UCSD-AML1 (cell line): ENCODE measurements at regions not wholly inside any gene's neighbourhood (a gene's known extent, or its start where the extent isn't known, plus 50 kb on each side); places are given as distances from the start of the nearest gene placed in this dataset.

ENCODE experiments used
- DNase-seq: peaks from one replicate; lab custom pipeline; 2025; ENCODE audit not compliant: unreplicated experiment; lab: John Stamatoyannopoulos, UW

GRCh38 chr12:67370979-67371378 lies 101.8 kb downstream of the CAND1 start:
- DNase-seq = no peak

DNA sequence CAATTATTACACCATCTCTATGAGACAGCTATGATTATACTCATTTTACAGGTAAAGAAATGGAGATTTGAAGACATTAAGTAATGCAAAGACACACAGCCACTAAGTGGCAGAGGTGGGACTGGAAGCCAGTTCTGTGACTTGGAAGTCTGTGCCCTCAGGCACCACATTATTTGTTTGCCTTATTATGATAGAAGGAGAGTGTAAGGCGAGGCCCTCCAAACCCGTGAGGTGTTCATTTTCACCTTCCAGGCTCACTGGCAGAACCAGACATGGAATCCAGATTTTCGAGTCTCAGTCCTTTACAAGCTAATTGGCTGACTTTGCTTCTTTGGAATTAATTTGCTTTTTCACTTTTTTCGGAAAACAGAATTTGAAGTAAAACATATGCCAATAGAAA lies 107.9 kb downstream of the CAND1 start:
- DNase-seq = no peak

- DNase-seq = no peak
Measured at GRCh38 chr12:67377541-67377940, 108.4 kb downstream of the CAND1 start.

- no peak for DNase-seq
Measured at GRCh38 chr12:67382241-67382871, 113.2 kb downstream of the CAND1 start.

- DNase-seq = no peak
Measured at GRCh38 chr12:67386869-67387565, 117.9 kb downstream of the CAND1 start.

DNA sequence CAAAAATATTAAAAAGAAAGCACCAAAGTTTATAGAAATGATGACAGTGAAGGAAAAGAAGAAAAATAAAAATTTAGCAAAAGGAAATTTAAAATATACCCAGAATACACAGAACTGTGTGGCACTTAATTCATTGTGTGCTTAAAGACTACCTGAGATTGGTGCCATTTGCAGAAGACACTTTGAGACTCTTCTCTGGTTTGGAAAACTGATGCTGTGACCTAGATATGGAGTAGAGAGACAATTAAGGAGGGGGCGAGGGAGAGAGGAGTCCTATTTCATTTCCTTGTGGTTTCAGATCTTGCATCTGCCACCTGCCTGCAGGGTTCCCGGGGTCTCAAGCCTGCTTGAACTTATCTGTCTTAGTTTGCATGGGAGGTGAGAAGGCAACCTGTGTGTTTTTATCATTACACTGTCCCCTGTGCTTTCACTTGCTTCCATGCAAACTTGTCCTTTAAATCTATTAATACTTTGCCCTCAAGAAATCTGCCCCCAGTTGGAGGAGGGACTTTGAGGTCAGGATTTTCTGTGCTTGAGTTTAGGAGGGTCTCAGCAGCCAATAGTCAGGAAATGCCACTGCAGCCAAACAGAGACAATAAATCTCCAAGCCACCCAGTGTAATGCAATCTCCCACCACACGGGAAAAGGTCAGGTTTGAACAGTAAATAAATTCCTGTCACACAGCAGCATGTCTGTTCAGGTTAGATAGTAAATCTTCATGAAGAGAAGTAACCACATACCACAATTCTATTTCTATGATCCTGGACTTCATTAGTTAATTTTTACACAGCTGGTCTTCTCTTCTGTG lies 119.4 kb downstream of the CAND1 start:
- no peak for DNase-seq

DNA sequence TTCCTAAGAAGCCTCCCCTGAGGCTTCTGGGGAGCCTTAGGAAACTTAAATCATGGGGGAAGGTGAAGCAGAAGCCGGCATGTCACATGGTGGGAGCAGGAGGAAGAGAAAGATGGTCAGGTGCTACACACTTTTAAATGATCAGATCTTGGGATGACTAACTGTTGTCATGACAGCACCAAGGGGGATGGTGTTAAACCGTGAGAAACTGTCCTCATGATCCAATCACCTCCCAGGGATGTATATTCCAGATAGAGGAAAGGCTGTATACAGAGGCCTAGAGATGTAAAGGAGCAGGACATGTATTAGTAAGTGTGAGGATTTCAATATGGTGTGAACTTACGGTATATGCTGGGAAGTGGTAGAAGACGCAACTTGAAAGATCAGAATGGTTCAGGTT lies 121.1 kb downstream of the CAND1 start:
- DNase-seq = no peak

- no peak for DNase-seq
Measured at GRCh38 chr12:67391034-67391433, 121.9 kb downstream of the CAND1 start.

GRCh38 chr12:67391656-67392055 lies 122.5 kb downstream of the CAND1 start:
- no peak for DNase-seq

GRCh38 chr12:67394550-67394949 lies 125.4 kb downstream of the CAND1 start:
- DNase-seq = no peak

- DNase-seq = no peak
Measured at GRCh38 chr12:67400742-67401141, 131.6 kb downstream of the CAND1 start.

DNA sequence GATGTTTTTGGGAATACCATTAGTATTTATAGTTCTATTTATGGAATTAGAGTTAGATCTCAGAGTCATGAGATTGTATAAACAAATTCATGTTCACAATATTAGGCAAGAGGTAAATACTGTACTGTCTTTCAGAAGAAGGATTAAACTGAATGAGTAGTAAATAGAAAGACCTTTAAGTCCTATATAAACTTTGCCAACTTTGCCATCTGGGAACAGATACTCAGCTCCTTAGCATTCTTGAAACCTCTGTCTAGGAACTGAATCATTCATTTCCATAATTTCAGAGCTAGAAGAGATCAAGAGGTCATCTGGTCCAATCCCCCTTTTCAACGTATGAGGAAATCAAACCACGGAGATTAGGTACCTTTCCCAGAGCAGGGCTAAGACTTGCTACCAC lies 141.1 kb downstream of the CAND1 start:
- no peak for DNase-seq

DNA sequence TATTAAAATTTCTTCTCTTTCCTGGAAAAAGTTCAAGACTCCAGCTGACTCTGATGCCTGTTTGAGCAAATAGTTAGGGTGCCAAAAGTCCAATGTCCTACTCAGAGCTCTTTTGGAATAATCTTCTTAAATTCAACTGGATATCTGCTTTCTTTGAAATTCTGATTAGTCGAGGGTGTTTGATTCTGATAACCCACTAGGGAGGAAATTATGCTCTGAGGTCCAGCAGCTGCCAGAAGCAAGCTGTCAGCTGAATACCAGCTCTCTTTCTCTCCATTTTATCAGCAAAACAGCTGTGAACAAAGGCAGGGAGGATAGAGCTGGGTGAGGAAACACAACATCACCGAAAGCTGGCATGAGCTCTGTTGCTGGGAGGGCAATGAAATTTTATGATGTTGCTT lies 141.5 kb downstream of the CAND1 start:
- DNase-seq = no peak

GRCh38 chr12:67411562-67411961 lies 142.4 kb downstream of the CAND1 start:
- no peak for DNase-seq

DNA sequence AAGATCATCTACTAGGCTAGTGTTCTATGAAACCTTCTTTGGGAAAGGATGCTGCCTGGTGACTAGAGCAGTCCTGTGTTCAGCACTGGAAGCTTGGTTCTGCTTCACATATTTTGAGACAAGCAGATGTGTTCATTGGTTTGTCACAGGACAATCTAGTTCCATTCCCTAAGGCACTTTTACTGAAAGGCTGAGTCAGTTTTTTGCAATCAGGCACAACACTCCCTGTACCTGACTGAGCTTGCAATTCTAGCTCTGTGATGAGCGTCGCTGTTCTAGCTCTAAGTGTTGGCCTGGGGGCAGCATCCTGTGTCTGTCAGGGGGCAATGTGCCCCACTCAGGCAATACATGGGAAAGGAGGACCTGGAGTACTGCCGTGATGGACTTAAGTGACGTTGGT lies 144.4 kb downstream of the CAND1 start:
- DNase-seq = no peak

GRCh38 chr12:67414011-67414715 lies 145.0 kb downstream of the CAND1 start:
- no peak for DNase-seq

- no peak for DNase-seq
Measured at GRCh38 chr12:67415473-67415872, 146.3 kb downstream of the CAND1 start.

DNA sequence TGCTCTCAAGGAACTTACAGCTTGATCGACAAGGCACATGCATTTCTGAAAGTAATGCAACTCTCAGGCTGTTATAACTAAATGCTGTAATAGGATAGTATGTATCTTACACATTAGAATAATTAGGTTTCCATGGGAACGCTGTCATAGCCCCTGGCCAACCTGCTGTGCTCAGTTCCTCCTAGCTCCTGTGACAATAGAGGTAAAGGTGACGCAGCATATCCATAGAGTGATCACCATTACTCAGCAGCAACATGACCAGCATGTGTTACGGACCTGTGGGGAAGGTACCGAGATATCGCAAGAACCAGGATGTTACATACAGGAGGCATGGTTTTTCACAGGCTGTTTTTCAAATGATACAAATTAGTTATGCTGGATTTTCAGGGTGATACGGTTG lies 150.7 kb downstream of the CAND1 start:
- no peak for DNase-seq

DNA sequence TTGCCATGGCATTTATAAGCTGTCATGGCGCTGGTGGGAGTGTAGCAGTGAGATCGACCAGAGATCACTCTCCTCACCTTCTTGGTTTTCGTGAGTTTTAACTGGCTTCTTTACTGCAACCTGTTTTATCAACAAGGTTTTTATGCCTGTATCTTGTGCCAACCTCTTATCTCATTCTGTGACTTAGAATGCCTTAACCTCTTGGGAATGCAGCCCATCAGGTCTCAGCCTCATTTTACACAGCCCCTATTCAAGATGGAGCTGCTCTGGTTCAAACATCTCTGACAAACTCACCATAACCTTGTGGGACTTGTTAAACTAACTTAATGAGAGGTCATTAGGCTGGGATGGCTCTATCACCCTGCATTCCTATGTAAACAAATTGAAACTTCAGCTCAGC lies 151.3 kb downstream of the CAND1 start:
- no peak for DNase-seq

DNA sequence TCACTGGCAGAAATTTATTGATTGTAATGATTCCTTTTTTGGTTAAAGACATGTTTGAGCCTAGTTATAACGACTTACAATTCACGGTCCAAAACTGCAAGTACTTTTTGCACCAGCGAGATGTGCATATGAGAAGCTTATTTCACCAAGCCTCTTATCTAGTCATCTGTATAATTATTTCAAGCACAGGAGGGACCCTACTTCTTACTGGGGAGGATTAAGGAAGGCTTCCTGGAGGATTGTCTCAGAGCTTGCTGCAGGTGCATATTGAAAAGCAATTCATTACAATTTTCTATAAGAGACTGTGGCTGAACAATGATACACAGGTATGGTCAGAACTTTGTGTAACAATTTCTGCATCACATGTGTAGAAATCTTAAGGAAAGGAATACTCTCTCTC lies 152.9 kb downstream of the CAND1 start:
- no peak for DNase-seq

DNA sequence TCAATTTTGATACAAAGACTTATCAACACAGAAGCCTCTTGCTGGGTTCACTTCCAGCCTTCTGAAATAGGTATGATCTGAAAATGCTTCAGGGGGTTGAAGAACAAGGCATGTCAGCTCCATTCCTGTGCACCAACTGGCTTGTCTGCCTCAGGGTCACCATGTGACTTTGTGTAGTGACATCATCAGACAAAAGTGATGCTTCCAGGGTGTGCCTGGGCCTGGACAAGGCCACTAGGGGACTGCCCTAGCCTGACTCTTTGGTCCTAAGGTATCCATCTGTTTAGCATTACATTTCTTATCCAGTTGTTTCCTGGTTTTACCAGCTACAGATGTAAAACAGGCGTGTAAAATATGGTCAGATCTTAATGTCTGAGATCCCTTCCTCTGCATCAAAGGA lies 155.6 kb downstream of the CAND1 start:
- no peak for DNase-seq

GRCh38 chr12:67425394-67425793 lies 156.2 kb downstream of the CAND1 start:
- no peak for DNase-seq
